HG02884 (cell line): ENCODE measurements at regions not wholly inside any gene's neighbourhood (a gene's known extent, or its start where the extent isn't known, plus 50 kb on each side); places are given as distances from the start of the nearest gene placed in this dataset.

ENCODE experiments used
- ATAC-seq: cut with Tn5 transposase; IDR thresholded peaks from one replicate; pipeline ENCODE4 v1.9.1; 2021; ENCODE audit warnings: mild to moderate bottlenecking, moderate library complexity; ENCODE audit not compliant: unreplicated experiment

- no peak for ATAC-seq
Observed at GRCh38 chr16:50469744-50470321, 78.4 kb upstream of the NKD1 start.

- no peak for ATAC-seq
Observed at GRCh38 chr16:50469121-50469743, 79.0 kb upstream of the NKD1 start.

GRCh38 chr16:50468749-50469078 lies 79.5 kb upstream of the NKD1 start:
- ATAC-seq, result no peak

GRCh38 chr16:50467943-50468748 lies 80.0 kb upstream of the NKD1 start:
- ATAC-seq, result no peak

GRCh38 chr16:50467559-50467942 lies 80.6 kb upstream of the NKD1 start:
- no peak for ATAC-seq

- no peak for ATAC-seq
Observed at GRCh38 chr16:50466170-50466569, 82.0 kb upstream of the NKD1 start.

GRCh38 chr16:50464325-50465290 lies 83.6 kb upstream of the NKD1 start:
- no peak for ATAC-seq

- no peak for ATAC-seq
Observed at GRCh38 chr16:50463581-50464324, 84.4 kb upstream of the NKD1 start.

- no peak for ATAC-seq
Observed at GRCh38 chr16:50462793-50463507, 85.2 kb upstream of the NKD1 start.

- no peak for ATAC-seq
Observed at GRCh38 chr16:50461400-50461760, 86.8 kb upstream of the NKD1 start.

GRCh38 chr16:50460538-50461399 lies 87.4 kb upstream of the NKD1 start:
- ATAC-seq, result no peak

- no peak for ATAC-seq
Observed at GRCh38 chr16:50459496-50460080, 88.6 kb upstream of the NKD1 start.

- no peak for ATAC-seq
Observed at GRCh38 chr16:50458667-50459495, 89.3 kb upstream of the NKD1 start.

- no peak for ATAC-seq
Observed at GRCh38 chr16:50457979-50458491, 89.2 kb upstream of the BRD7 start.

GRCh38 chr16:50457423-50457822 lies 88.6 kb upstream of the BRD7 start:
- no peak for ATAC-seq

- ATAC-seq, result no peak
Observed at GRCh38 chr16:50455288-50455845, 86.6 kb upstream of the BRD7 start.

- ATAC-seq, result no peak
Observed at GRCh38 chr16:50453446-50453845, 84.7 kb upstream of the BRD7 start.
